GM18511 (cell line): ENCODE measurements at regions not wholly inside any gene's neighbourhood (a gene's known extent, or its start where the extent isn't known, plus 50 kb on each side); places are given as distances from the start of the nearest gene placed in this dataset.

ENCODE experiments used
- ATAC-seq: cut with Tn5 transposase; IDR thresholded peaks from one replicate; pipeline ENCODE4 v1.9.1; 2021; ENCODE audit warnings: mild to moderate bottlenecking, moderate library complexity; ENCODE audit not compliant: unreplicated experiment

- ATAC-seq: no peak
Observed at GRCh38 chr6:14934013-14934412, 311.9 kb upstream of the JARID2 start.

- ATAC-seq: no peak
Observed at GRCh38 chr6:14934844-14935243, 311.0 kb upstream of the JARID2 start.

- ATAC-seq: no peak
Observed at GRCh38 chr6:14936861-14937260, 309.0 kb upstream of the JARID2 start.

- no peak for ATAC-seq
Observed at GRCh38 chr6:14943116-14943515, 302.8 kb upstream of the JARID2 start.

- ATAC-seq: no peak
Observed at GRCh38 chr6:14944593-14944992, 301.3 kb upstream of the JARID2 start.

- ATAC-seq: no peak
Observed at GRCh38 chr6:14945461-14946185, 300.2 kb upstream of the JARID2 start.

GRCh38 chr6:14946753-14947152, 299.1 kb upstream of the JARID2 start:
- no peak for ATAC-seq

GRCh38 chr6:14948586-14949245, 297.2 kb upstream of the JARID2 start:
- no peak for ATAC-seq

GRCh38 chr6:14950103-14950969, 295.5 kb upstream of the JARID2 start:
- ATAC-seq: no peak

GRCh38 chr6:14950970-14951276, 294.9 kb upstream of the JARID2 start:
- ATAC-seq: no peak

- no peak for ATAC-seq
Observed at GRCh38 chr6:14951704-14952103, 294.2 kb upstream of the JARID2 start.

GRCh38 chr6:14953836-14954235, 292.0 kb upstream of the JARID2 start:
- no peak for ATAC-seq

GRCh38 chr6:14957355-14958059, 288.4 kb upstream of the JARID2 start:
- no peak for ATAC-seq

GRCh38 chr6:14959324-14959885, 286.5 kb upstream of the JARID2 start:
- no peak for ATAC-seq

GRCh38 chr6:14964556-14965270, 281.2 kb upstream of the JARID2 start:
- no peak for ATAC-seq

- no peak for ATAC-seq
Observed at GRCh38 chr6:14965424-14966075, 280.3 kb upstream of the JARID2 start.

GRCh38 chr6:14966096-14966905, 279.6 kb upstream of the JARID2 start:
- ATAC-seq: no peak

- no peak for ATAC-seq
Observed at GRCh38 chr6:14966906-14967711, 278.8 kb upstream of the JARID2 start.
